Esophagus squamous epithelium (tissue), 4 donors: ENCODE measurements at regions not wholly inside any gene's neighbourhood (a gene's known extent, or its start where the extent isn't known, plus 50 kb on each side); places are given as distances from the start of the nearest gene placed in this dataset.

Experiments
- POLR2A ChIP-seq, 4 donors: fragments of 450-650 bp; IDR thresholded peaks; one replicate each; pipeline ENCODE4 v1.6.1; 2017; ENCODE audit warnings: antibody characterized with exemption in 4 of 4, mild to moderate bottlenecking in 4 of 4, moderate library complexity in 3 of 4
- TF ChIP-seq, protein P1 (sequence below), 6 experiments: fragments of 450-650 bp in 4 of 6; fragments of 200-600 bp in 2 of 6; sonication (generic) in 2 of 6; IDR thresholded peaks; one replicate each; pipeline ENCODE4 v1.5.1; 2016 to 2019; ENCODE audit warnings: antibody characterized with exemption in 6 of 6, mild to moderate bottlenecking in 4 of 6, moderate library complexity in 4 of 6

DNA sequence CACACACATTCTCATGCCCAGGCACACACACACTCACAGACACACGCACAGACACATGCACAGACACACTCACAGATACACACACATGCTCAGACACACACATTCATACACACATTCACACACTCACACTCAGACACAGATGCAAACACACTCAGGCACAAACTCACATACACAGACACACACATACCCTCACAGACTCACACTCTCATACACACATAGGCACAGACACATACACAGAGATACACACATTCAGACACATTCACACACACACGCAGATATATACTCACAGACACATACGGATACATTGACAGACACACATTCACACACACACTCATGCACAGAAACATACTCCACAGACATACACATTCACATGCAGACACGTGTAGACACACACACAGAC is 89.6 kb downstream of the RBFOX3 start:
- TF ChIP-seq, protein P1, sequence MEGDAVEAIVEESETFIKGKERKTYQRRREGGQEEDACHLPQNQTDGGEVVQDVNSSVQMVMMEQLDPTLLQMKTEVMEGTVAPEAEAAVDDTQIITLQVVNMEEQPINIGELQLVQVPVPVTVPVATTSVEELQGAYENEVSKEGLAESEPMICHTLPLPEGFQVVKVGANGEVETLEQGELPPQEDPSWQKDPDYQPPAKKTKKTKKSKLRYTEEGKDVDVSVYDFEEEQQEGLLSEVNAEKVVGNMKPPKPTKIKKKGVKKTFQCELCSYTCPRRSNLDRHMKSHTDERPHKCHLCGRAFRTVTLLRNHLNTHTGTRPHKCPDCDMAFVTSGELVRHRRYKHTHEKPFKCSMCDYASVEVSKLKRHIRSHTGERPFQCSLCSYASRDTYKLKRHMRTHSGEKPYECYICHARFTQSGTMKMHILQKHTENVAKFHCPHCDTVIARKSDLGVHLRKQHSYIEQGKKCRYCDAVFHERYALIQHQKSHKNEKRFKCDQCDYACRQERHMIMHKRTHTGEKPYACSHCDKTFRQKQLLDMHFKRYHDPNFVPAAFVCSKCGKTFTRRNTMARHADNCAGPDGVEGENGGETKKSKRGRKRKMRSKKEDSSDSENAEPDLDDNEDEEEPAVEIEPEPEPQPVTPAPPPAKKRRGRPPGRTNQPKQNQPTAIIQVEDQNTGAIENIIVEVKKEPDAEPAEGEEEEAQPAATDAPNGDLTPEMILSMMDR (IDR thresholded peaks at IDR 0.05) = no peak
- TF ChIP-seq POLR2A (IDR thresholded peaks at IDR 0.05) = no peak
